ENCODE measurements at regions not wholly inside any gene's neighbourhood (a gene's known extent, or its start where the extent isn't known, plus 50 kb on each side); places are given as distances from the start of the nearest gene placed in this dataset.
"Not testable (repeated sequence)": the region's sequence is repeated elsewhere in the genome, so short reads cannot be mapped to it uniquely, and the experiment has no call there.

DNA sequence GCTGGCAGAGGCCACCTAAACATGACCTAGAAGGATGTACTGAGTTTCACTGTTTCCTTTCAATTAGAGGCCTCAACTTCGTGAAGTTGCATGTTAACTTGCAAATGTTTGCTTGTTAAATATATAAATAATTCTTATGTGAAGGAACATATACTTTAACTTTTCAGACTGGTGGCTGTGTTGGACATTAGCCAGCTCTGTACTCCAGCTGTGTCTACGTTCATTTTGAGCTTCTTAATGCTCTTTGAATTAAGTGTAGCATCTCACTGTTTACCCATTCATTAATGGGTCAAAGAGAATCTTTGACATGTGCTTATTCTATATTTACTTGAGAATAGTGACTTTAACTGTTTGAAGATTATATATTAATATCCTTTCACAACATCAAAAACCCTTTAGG lies 823.2 kb upstream of the ID2 start:
- DNase-seq (ENCODE audit: low read depth in 2 of 2) = no peak
- H3K4me3 ChIP-seq (replicated peaks in 1 of 2; ENCODE audit: low read depth in 2 of 2, low read length in 2 of 2) = no peak overlapping the region
- no peak for TF ChIP-seq CTCF (IDR thresholded peaks at IDR 0.05; ENCODE audit: low read depth, low read length)

- no peak overlapping the region for H3K4me3 ChIP-seq (replicated peaks in 1 of 2; ENCODE audit: low read depth in 2 of 2, low read length in 2 of 2)
- no peak for TF ChIP-seq CTCF (IDR thresholded peaks at IDR 0.05; ENCODE audit: low read depth, low read length)
- DNase-seq (ENCODE audit: low read depth in 2 of 2) = peak; percentile 18 to 41
Observed at GRCh38 chr2:7860693-7861092, 821.2 kb upstream of the ID2 start.

GRCh38 chr2:7861910-7862702 lies 819.8 kb upstream of the ID2 start:
- DNase-seq (ENCODE audit: low read depth in 2 of 2) = no peak
- H3K4me3 ChIP-seq (replicated peaks in 1 of 2; ENCODE audit: low read depth in 2 of 2, low read length in 2 of 2) = no peak overlapping the region
- no peak for TF ChIP-seq CTCF (IDR thresholded peaks at IDR 0.05; ENCODE audit: low read depth, low read length)

- no peak for TF ChIP-seq CTCF (IDR thresholded peaks at IDR 0.05; ENCODE audit: low read depth, low read length)
Observed at GRCh38 chr2:7866104-7866503, 815.8 kb upstream of the ID2 start.

GRCh38 chr2:7866825-7867224 lies 815.0 kb upstream of the ID2 start:
- DNase-seq (ENCODE audit: low read depth in 2 of 2) = no peak
- no peak overlapping the region for H3K4me3 ChIP-seq (replicated peaks in 1 of 2; ENCODE audit: low read depth in 2 of 2, low read length in 2 of 2)
- TF ChIP-seq CTCF (IDR thresholded peaks at IDR 0.05; ENCODE audit: low read depth, low read length) = no peak

More at GRCh38 chr2:7866104-7866503, 815.8 kb upstream of the ID2 start:
- no peak for DNase-seq (ENCODE audit: low read depth in 2 of 2)
- H3K4me3 ChIP-seq (replicated peaks in 1 of 2; ENCODE audit: low read depth in 2 of 2, low read length in 2 of 2) = no peak overlapping the region

- no peak for DNase-seq (ENCODE audit: low read depth in 2 of 2)
- TF ChIP-seq CTCF (IDR thresholded peaks at IDR 0.05; ENCODE audit: low read depth, low read length) = no peak
- no peak overlapping the region for H3K4me3 ChIP-seq (replicated peaks in 1 of 2; ENCODE audit: low read depth in 2 of 2, low read length in 2 of 2)
Observed at GRCh38 chr2:7867867-7868266, 814.0 kb upstream of the ID2 start.

DNA sequence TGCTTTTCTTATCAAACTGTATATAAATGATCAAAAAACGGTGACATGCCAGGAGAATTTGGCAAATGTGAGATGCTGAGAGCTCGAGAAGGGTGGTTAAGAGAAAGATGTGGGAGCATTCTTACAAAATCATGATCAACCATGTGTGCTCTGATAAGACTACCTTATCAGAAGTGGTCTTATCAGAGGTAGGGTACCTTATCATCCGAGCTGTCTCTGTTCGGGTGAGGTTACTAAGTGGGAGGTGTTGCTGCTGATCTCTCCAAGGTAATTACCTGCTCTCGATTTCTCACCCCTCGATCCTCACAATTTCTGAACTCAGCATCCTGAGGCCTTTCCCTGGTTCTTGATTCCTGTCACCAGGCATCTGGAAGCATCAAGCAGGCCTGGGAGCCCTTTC lies 813.0 kb upstream of the ID2 start:
- no peak for DNase-seq (ENCODE audit: low read depth in 2 of 2)
- no peak for TF ChIP-seq CTCF (IDR thresholded peaks at IDR 0.05; ENCODE audit: low read depth, low read length)
- no peak overlapping the region for H3K4me3 ChIP-seq (replicated peaks in 1 of 2; ENCODE audit: low read depth in 2 of 2, low read length in 2 of 2)

DNA sequence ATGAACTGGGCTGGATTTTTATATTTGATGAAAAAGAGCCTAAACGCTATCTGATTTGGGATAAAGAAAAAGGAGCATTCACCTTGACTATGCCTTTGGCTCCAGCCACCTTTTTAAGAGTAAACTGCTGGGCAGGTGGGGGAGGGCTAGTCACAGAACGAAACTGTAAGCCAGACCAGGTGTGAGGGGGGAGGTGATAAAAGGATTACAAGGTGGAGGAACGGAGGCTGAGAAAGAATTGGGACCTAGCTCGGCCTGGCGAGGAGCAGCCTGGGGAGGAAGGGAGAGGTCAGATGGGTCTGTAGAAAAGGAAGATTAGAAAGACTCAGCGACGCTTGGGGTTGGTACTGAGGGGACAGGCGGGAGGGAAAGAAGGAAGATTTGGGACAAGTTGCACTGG lies 805.4 kb upstream of the ID2 start:
- not testable (repeated sequence) for H3K4me3 ChIP-seq (replicated peaks in 1 of 2; ENCODE audit: low read depth in 2 of 2, low read length in 2 of 2); DNase-seq (ENCODE audit: low read depth in 2 of 2)

- H3K4me3 ChIP-seq (replicated peaks in 1 of 2; ENCODE audit: low read depth in 2 of 2, low read length in 2 of 2); DNase-seq (ENCODE audit: low read depth in 2 of 2): not testable (repeated sequence)
Observed at GRCh38 chr2:7878266-7878665, 803.6 kb upstream of the ID2 start.
